ENCODE measurements at regions not wholly inside any gene's neighbourhood (a gene's known extent, or its start where the extent isn't known, plus 50 kb on each side); places are given as distances from the start of the nearest gene placed in this dataset.
"Not testable (repeated sequence)": the region's sequence is repeated elsewhere in the genome, so short reads cannot be mapped to it uniquely, and the experiment has no call there.

DNA sequence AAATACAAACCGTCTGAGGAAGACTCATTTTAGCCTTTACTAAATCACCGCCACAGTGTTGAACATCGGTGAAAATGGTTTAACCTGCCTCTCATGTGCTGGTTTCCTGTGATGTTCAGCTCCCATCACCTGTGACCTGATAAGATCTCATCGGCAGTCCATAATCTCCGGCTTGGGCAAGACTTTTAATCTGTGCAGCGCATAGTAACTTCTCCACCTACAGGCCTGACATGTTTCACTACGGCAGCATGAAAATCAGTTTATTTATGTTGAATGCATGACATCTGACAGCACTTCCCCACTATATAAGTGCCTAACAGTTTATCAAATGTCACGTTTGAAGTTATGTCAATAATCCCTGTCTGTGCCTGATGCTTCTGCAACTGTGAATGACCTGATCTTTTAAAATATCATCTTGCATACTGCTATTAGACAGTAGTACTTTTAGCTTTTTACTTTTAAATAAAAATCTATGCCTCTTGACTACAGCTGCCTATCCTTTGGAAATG lies 1919.8 kb upstream of the AGA start:
- DNase-seq, result no peak

- not testable (repeated sequence) for DNase-seq
Measured at GRCh38 chr4:179365932-179366331, 1923.7 kb upstream of the AGA start.

GRCh38 chr4:179372242-179372641 lies 1930.0 kb upstream of the AGA start:
- no peak for DNase-seq

- no peak for DNase-seq
Measured at GRCh38 chr4:179372746-179373145, 1930.5 kb upstream of the AGA start.

GRCh38 chr4:179378847-179379246 lies 1936.6 kb upstream of the AGA start:
- DNase-seq, result not testable (repeated sequence)

- no peak for DNase-seq
Measured at GRCh38 chr4:179392787-179393186, 1950.5 kb upstream of the AGA start.

GRCh38 chr4:179398414-179398813 lies 1956.2 kb upstream of the AGA start:
- DNase-seq, result no peak

GRCh38 chr4:179399054-179399782 lies 1957.0 kb upstream of the AGA start:
- no peak for DNase-seq

GRCh38 chr4:179415037-179415846 lies 1973.0 kb upstream of the AGA start:
- no peak for DNase-seq

GRCh38 chr4:179415847-179416223 lies 1973.6 kb upstream of the AGA start:
- DNase-seq, result peak; percentile 36

DNA sequence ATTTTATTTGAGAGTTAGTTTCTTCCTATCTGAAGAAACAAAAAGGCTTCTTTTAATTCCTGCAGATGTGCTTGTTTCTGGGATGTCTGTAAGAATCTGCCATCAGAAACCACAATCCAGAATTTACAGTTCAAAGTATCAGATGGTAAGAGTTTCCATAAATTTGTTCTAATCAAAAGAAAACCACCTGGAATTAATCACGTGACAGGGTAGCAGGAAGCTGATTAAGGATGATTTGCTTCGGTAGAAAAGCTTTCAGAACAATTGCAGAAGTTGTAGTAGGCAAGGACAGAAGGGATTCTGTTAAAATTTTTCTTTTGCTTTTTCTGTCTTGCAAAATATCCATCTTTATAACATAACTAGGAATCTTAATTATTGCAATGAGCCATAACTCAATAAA lies 1975.1 kb upstream of the AGA start:
- no peak for DNase-seq

- DNase-seq, result no peak
Measured at GRCh38 chr4:179437962-179438361, 1995.7 kb upstream of the AGA start.

DNA sequence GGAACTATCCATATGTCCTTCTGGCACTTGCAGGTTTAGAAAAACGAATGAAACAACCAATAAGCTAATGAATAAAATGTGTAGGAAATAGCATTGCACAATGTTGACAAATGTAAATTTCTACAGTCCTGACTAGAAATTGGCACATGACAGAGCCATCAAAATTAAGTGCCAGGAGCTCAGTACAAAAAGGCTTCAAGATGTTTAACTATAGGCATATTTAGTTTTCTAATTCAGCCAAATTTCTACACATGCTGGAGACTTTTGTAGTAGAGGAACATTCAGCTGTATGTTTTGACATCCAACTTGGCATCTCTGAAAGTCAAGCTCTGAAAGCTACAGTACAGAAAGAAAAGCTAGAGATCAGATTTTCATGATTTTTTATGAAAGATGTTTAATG lies 1999.4 kb upstream of the AGA start:
- DNase-seq, result no peak

DNA sequence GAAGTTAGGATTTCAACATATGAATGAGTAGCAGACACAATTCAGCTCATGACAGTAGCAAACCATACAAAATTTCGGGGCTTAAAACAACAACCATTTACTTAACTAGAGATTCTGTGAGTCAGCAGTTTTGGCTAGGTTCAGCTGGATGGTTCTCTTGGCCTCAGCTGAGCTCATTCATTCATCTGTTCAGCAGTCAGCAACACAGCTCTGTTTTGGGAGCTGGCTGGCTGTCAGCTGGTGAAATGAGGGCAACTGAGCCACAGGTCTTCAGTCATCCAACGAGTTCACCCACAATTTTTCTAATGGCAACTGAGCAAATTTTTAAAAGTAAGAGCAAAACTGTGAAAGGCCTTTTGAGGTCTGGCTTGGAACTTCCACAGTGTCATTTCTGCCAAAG lies 2005.1 kb upstream of the AGA start:
- DNase-seq, result no peak

DNA sequence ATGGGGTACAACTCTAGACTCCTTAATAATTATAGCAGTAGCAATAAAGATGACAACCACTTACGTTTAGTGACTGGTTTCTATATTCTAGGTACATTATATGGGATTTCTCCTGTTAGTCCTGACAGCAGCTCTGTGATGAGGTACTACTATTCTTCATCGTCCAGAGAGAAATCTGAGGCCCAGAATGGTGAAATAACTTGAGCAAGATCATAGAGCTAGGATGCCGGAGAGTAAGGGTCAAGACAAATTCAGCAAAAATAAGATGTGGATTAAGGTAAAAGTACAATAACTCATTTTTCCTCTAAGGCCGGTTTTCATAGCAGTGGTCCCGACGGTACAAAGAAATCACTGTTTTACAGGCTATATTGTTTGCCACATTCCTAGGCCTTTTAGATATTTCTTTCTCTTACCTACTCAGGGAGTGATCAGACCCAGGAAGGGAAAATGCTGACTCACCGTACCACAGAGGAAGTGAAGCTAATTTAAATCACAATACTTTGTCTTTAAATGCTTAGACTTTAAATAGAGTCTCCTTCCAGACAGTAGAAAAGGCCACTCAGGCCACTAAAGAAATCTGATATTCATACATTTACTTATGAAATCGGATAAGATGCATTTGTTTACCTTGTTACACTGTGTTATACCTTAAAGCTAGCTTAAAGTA lies 2023.0 kb upstream of the AGA start:
- no peak for DNase-seq

DNA sequence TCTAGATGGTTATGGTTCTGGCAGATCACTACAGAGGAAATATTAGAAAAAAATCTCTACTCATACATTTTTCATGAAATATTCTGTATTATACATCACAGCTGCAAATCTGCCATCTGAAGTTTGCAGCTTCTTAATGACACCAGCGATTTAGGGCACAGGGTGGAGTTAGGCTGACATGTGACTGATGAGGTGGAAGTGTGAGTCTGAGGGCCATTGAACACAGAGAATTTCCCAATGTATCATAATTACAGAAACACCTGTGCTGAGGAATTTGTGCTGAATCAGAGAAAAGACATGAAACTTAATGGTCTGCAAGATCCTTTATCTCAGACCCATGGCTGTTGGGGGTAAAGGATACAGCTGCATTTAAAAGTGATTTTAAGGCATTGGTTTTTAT lies 2025.6 kb upstream of the AGA start:
- no peak for DNase-seq

GRCh38 chr4:179472164-179472563 lies 2029.9 kb upstream of the AGA start:
- DNase-seq, result no peak

GRCh38 chr4:179478608-179479007 lies 2036.4 kb upstream of the AGA start:
- DNase-seq, result peak; percentile 14

GRCh38 chr4:179485781-179486180 lies 2043.5 kb upstream of the AGA start:
- DNase-seq, result no peak

GRCh38 chr4:179486570-179487335 lies 2044.5 kb upstream of the AGA start:
- no peak for DNase-seq

DNA sequence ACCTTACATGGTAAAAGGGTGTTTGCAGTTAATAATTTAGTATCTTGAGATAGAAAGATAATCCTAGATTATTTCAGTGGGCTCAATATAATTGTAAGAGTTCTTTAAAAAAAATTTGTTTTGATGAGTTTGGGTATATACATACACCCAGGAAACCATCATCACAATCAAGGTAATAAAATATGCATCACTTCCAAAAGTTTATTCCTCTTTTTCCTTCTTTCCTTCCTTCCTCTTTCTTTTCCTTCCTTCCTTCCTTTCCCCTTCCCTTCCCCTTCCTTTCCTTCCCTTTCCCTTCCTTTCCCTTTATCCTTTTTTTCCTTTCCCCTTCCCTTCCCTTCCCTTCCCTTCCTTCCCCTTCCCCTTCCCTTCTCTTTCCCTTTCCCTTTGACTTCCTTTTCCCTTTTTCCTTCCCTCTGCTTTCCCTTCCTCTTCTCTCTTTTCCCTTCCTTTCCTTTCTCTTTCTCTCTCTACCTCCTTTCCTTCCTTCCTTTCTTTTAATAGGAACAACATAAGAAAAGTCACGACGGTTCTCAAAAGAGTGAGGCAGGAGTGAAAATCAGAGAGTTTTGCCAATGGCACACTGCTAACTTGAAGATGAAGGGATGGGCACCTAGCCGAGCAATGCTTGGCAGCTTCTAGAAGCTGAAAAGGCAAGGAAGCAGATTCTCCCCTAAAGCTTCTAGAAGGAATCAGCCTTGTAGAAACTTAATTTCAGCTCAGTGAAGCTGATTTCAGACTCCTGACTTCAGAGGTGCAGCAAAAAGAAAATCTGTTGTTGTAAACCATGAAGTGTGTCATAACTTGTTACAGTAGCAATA lies 2050.2 kb upstream of the AGA start:
- no peak for DNase-seq

GRCh38 chr4:179503976-179504375 lies 2061.7 kb upstream of the AGA start:
- DNase-seq, result no peak
